Spinal cord (tissue), 9 donors: ENCODE measurements at regions not wholly inside any gene's neighbourhood (a gene's known extent, or its start where the extent isn't known, plus 50 kb on each side); places are given as distances from the start of the nearest gene placed in this dataset.
"Not testable (repeated sequence)": the region's sequence is repeated elsewhere in the genome, so short reads cannot be mapped to it uniquely, and the experiment has no call there.

Experiments
- DNase-seq, 6 donors: peaks; one replicate each; pipeline versions ENCODE4 v3.0.0 to v3.0.0-alpha.2; 2013 to 2015; ENCODE audit warnings: low spot score in 6 of 6, low read depth in 4 of 6
- H3K27ac ChIP-seq: one replicate; pipeline ENCODE4 v1.5.1; 2013; ENCODE audit warnings: low read depth, low read length, control low read depth
- H3K27me3 ChIP-seq: one replicate; pipeline ENCODE4 v1.6.1; 2013; ENCODE audit warnings: low read length; ENCODE audit not compliant: control insufficient read depth, insufficient read depth
- H3K36me3 ChIP-seq: one replicate; pipeline ENCODE4 v1.6.1; 2013; ENCODE audit warnings: low read length; ENCODE audit not compliant: control insufficient read depth, insufficient read depth
- H3K4me1 ChIP-seq: one replicate; pipeline ENCODE4 v1.6.1; 2013; ENCODE audit warnings: low read length; ENCODE audit not compliant: control insufficient read depth, insufficient read depth
- H3K4me3 ChIP-seq: one replicate; pipeline ENCODE4 v1.5.1; 2013; ENCODE audit warnings: low read depth, low read length, control low read depth
- H3K9me3 ChIP-seq: one replicate; pipeline ENCODE4 v1.6.1; 2013; ENCODE audit warnings: low read length; ENCODE audit not compliant: control insufficient read depth, insufficient read depth
- WGBS: methylation state at CpG from one replicate; pipeline ENCODE4 v1.1.5; 2013; ENCODE audit warnings: missing lambda C conversion rate; ENCODE audit not compliant: insufficient coverage; 5-methylcytosine and 5-hydroxymethylcytosine counted together
- donor health status: healthy.

GRCh38 chr22:47356511-47357011, 594.1 kb downstream of the TBC1D22A start:
- Histone ChIP-seq H3K9me3 (no peaks in the 10 kb centered on the region), H3K36me3 (no peaks in the 10 kb centered on the region), H3K27ac (no peak overlapping the region), H3K4me3 (no peak overlapping the region), H3K4me1 (no peaks in the 10 kb centered on the region), H3K27me3 (no peaks in the 10 kb centered on the region)
- 76% methylated on average over 5 of the region's 5 CpGs for WGBS
- no peak for DNase-seq

- H3K9me3 ChIP-seq: no peaks in the 10 kb centered on the region
- no peaks in the 10 kb centered on the region for H3K36me3 ChIP-seq
- no peak overlapping the region for H3K27ac ChIP-seq
- WGBS: 89% methylated on average over 11 of the region's 13 CpGs
- H3K4me1 ChIP-seq: no peaks in the 10 kb centered on the region
- no peak overlapping the region for H3K4me3 ChIP-seq
- H3K27me3 ChIP-seq: no peaks in the 10 kb centered on the region
- DNase-seq: peak in 1 of 6 donors; percentile 61
Measured at GRCh38 chr22:47355776-47356510, 593.5 kb downstream of the TBC1D22A start.

- no peak for DNase-seq
Measured at GRCh38 chr22:47355388-47355725, 592.9 kb downstream of the TBC1D22A start.

GRCh38 chr22:47354668-47355387, 592.4 kb downstream of the TBC1D22A start:
- DNase-seq: no peak
- H3K9me3 ChIP-seq: no peaks in the 10 kb centered on the region
- no peak overlapping the region for H3K4me3 ChIP-seq
- no peak overlapping the region for H3K27ac ChIP-seq
- no peaks in the 10 kb centered on the region for H3K36me3 ChIP-seq
- H3K4me1 ChIP-seq: no peaks in the 10 kb centered on the region
- H3K27me3 ChIP-seq: no peaks in the 10 kb centered on the region
- 89% methylated on average over 14 of the region's 16 CpGs for WGBS

More at GRCh38 chr22:47355388-47355725, 592.9 kb downstream of the TBC1D22A start:
- Histone ChIP-seq H3K4me1 (no peaks in the 10 kb centered on the region), H3K27ac (no peak overlapping the region), H3K9me3 (no peaks in the 10 kb centered on the region), H3K36me3 (no peaks in the 10 kb centered on the region), H3K4me3 (no peak overlapping the region), H3K27me3 (no peaks in the 10 kb centered on the region)
- WGBS: 90% methylated on average over 4 of the region's 4 CpGs

- no peak for DNase-seq
- Histone ChIP-seq H3K36me3 (no peaks in the 10 kb centered on the region), H3K27ac (no peak overlapping the region), H3K4me1 (no peaks in the 10 kb centered on the region), H3K27me3 (no peaks in the 10 kb centered on the region), H3K4me3 (no peak overlapping the region), H3K9me3 (no peaks in the 10 kb centered on the region)
- WGBS: 85% methylated on average over 15 of the region's 18 CpGs
Measured at GRCh38 chr22:47352920-47353700, 590.7 kb downstream of the TBC1D22A start.

GRCh38 chr22:47351836-47352579, 589.6 kb downstream of the TBC1D22A start:
- Histone ChIP-seq H3K9me3 (no peaks in the 10 kb centered on the region), H3K27me3 (no peaks in the 10 kb centered on the region), H3K27ac (no peak overlapping the region), H3K36me3 (no peaks in the 10 kb centered on the region), H3K4me3 (no peak overlapping the region), H3K4me1 (no peaks in the 10 kb centered on the region)
- whole genome bisulfite sequencing: 87% methylated on average over 11 of the region's 11 CpGs
- no peak for DNase-seq

GRCh38 chr22:47346287-47346686, 583.8 kb downstream of the TBC1D22A start:
- not testable (repeated sequence) for DNase-seq, H3K27ac ChIP-seq, H3K9me3 ChIP-seq, H3K4me3 ChIP-seq, H3K4me1 ChIP-seq, H3K36me3 ChIP-seq, H3K27me3 ChIP-seq
- WGBS: no CpG with 5 or more reads among the region's 1 CpG

- Histone ChIP-seq H3K9me3 (no peaks in the 10 kb centered on the region), H3K27ac (no peak overlapping the region), H3K4me3 (no peak overlapping the region), H3K27me3 (no peaks in the 10 kb centered on the region), H3K36me3 (no peaks in the 10 kb centered on the region), H3K4me1 (no peaks in the 10 kb centered on the region)
- 71% methylated on average over 6 of the region's 7 CpGs for WGBS
- DNase-seq: no peak
Measured at GRCh38 chr22:47345025-47345424, 582.6 kb downstream of the TBC1D22A start.

- H3K27me3 ChIP-seq: no peaks in the 10 kb centered on the region
- no peak overlapping the region for H3K4me3 ChIP-seq
- no peak for DNase-seq
- H3K27ac ChIP-seq: no peak overlapping the region
- WGBS: 90% methylated on average over 4 of the region's 6 CpGs
- no peaks in the 10 kb centered on the region for H3K36me3 ChIP-seq
- no peaks in the 10 kb centered on the region for H3K4me1 ChIP-seq
- H3K9me3 ChIP-seq: no peaks in the 10 kb centered on the region
Measured at GRCh38 chr22:47344414-47344813, 582.0 kb downstream of the TBC1D22A start.
